Bronchial epithelial cell (primary cell): ENCODE measurements at regions not wholly inside any gene's neighbourhood (a gene's known extent, or its start where the extent isn't known, plus 50 kb on each side); places are given as distances from the start of the nearest gene placed in this dataset.

Experiments used
- DNase-seq: peaks from one replicate; pipeline ENCODE4 v3.0.0-alpha.2; 2010; ENCODE audit warnings: low read depth
- FAIRE-seq: peaks from 2 replicates; lab custom pipeline; 2011; peaks lifted over from hg19 to GRCh38; lab: Jason Lieb, UNC
- H3K27me3 ChIP-seq: 2 replicates; pipeline ENCODE4 v1.5.1; 2011; ENCODE audit warnings: low read length; ENCODE audit not compliant: control insufficient read depth, insufficient read depth
- H3K36me3 ChIP-seq: 2 replicates; pipeline ENCODE4 v1.5.1; 2011; ENCODE audit warnings: low read length; ENCODE audit not compliant: control insufficient read depth, insufficient read depth
- H3K4me3 ChIP-seq: 2 replicates; pipeline ENCODE4 v1.5.1; 2011; ENCODE audit warnings: mild to moderate bottlenecking, low read depth, low read length, control low read depth
- CTCF ChIP-seq: IDR thresholded peaks from 2 replicates; pipeline ENCODE4 v1.5.1; 2011; ENCODE audit warnings: mild to moderate bottlenecking, moderate library complexity, low read length, control low read depth, inconsistent platforms; ENCODE audit not compliant: insufficient read depth, severe bottlenecking

- no peak for TF ChIP-seq CTCF
- H3K36me3 ChIP-seq: peaks cover 46% of the 10 kb centered on the region
Observed at GRCh38 chr22:46098525-46099475, 51.5 kb upstream of the PPARA start.

GRCh38 chr22:46099740-46100139, 50.6 kb upstream of the PPARA start:
- peaks cover 43% of the 10 kb centered on the region for H3K36me3 ChIP-seq
- H3K27me3 ChIP-seq: no peaks in the 10 kb centered on the region
- no peak for TF ChIP-seq CTCF
- FAIRE-seq: no peak
- no peak for DNase-seq
- no peak overlapping the region for H3K4me3 ChIP-seq

More at GRCh38 chr22:46098525-46099475, 51.5 kb upstream of the PPARA start:
- Histone ChIP-seq H3K4me3 (no peak overlapping the region), H3K27me3 (no peaks in the 10 kb centered on the region)
- FAIRE-seq (no peak), DNase-seq (no peak)

GRCh38 chr22:46100401-46101105, 49.8 kb upstream of the PPARA start:
- DNase-seq (no peak), FAIRE-seq (no peak)
- no peak for TF ChIP-seq CTCF
- Histone ChIP-seq H3K36me3 (peaks cover 43% of the 10 kb centered on the region), H3K27me3 (no peaks in the 10 kb centered on the region), H3K4me3 (no peak overlapping the region)
